HFFc6 (cell line): ENCODE measurements at regions not wholly inside any gene's neighbourhood (a gene's known extent, or its start where the extent isn't known, plus 50 kb on each side); places are given as distances from the start of the nearest gene placed in this dataset.
A peak's percentile ranks its signal among the peaks of the same experiment; 100 is the strongest.

Experiments used
- DNase-seq: peaks from one replicate; pipeline ENCODE4 v3.0.0-alpha.2; 2018
- H3K27ac Mint-ChIP-seq: 2 replicates; pipeline ENCODE4 v1.8.0; 2020; ENCODE audit warnings: mild to moderate bottlenecking, mixed read lengths
- H3K27me3 Mint-ChIP-seq: 2 replicates; pipeline ENCODE4 v1.8.0; 2021; ENCODE audit warnings: mild to moderate bottlenecking, moderate library complexity, mixed read lengths; ENCODE audit not compliant: insufficient read depth
- H3K36me3 Mint-ChIP-seq: 2 replicates; pipeline ENCODE4 v1.8.0; 2021; ENCODE audit warnings: low read depth, mixed read lengths
- H3K4me1 Mint-ChIP-seq: 2 replicates; pipeline ENCODE4 v1.8.0; 2020; ENCODE audit warnings: low read depth, mixed read lengths
- H3K4me3 Mint-ChIP-seq: 2 replicates; pipeline ENCODE4 v1.8.0; 2020; ENCODE audit warnings: mild to moderate bottlenecking, moderate library complexity, mixed read lengths
- H3K9me3 Mint-ChIP-seq: 2 replicates; pipeline ENCODE4 v1.8.0; 2020; ENCODE audit warnings: mild to moderate bottlenecking, mixed read lengths
- CTCF ChIP-seq: fragments of 200-600 bp; sonication (generic); IDR thresholded peaks from 2 replicates; pipeline ENCODE4 v1.5.0; 2021; ENCODE audit warnings: antibody characterized with exemption, mild to moderate bottlenecking

GRCh38 chr20:60257671-60258070 lies 299.4 kb downstream of the CDH26 start:
- Mint-ChIP-seq H3K27ac (no peak overlapping the region), H3K9me3 (no peaks in the 10 kb centered on the region), H3K36me3 (no peaks in the 10 kb centered on the region), H3K27me3 (peaks cover 1% of the 10 kb centered on the region), H3K4me3 (no peak overlapping the region), H3K4me1 (peaks cover 28% of the 10 kb centered on the region)
- TF ChIP-seq CTCF, result no peak
- no peak for DNase-seq

DNA sequence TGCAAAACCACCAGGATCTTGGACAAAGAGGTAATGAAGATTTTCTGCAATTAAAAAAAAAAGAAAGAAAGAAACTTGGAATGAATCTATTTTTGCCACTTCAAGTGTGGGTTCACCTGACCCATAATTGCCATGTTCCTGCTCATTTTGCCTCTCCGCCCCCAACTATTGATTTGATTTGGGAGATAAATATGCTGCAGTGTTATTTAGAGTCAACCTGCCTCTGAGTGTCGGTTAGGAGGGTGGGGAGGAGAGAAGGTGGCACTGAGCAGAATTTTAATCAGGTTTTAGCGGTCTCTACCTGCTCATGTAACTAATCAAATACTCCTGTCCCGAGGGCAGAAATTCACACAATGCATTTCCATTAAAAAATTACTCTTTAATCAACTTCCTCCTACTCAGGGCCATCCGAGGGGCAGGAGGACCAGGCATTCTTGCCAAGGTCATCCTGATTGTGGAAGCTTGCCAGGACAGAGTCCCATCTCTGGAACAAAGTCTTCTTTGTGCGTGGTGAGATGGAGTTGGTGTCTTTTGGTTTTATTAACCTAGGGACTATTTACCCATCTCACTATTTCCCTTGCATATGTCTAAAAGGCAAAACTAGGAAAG lies 300.1 kb downstream of the CDH26 start:
- Mint-ChIP-seq H3K27me3 (peaks cover 6% of the 10 kb centered on the region), H3K9me3 (no peaks in the 10 kb centered on the region)

DNA sequence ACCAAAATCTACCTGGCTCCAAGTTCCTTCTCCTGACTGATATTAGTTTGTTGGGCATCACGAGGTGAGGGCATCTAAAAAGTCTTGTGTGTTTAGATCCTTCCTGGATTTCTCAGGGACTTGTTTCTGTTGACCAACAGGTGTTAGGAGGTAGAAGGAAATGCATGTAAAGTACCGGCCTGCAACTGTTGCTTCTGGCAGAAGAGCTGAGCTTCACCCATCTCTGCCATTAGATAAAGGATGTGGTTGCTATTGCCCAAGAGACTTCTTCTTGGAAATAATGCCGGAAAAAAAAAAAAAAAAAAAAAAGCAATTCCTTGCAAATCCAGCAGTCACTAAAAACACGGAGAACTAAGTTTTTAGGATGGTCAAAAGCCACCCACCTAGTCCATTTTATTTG lies 303.1 kb downstream of the CDH26 start:
- Mint-ChIP-seq H3K36me3 (no peaks in the 10 kb centered on the region), H3K27ac (no peak overlapping the region), H3K27me3 (peaks cover 14% of the 10 kb centered on the region), H3K4me1 (peaks cover 4% of the 10 kb centered on the region), H3K9me3 (no peaks in the 10 kb centered on the region), H3K4me3 (no peak overlapping the region)
- DNase-seq, result no peak
- TF ChIP-seq CTCF, result no peak

More for the DNA sequence above, 300.1 kb downstream of the CDH26 start:
- Mint-ChIP-seq H3K27ac (no peak overlapping the region), H3K36me3 (no peaks in the 10 kb centered on the region), H3K4me1 (peaks cover 28% of the 10 kb centered on the region), H3K4me3 (no peak overlapping the region)
- DNase-seq, result no peak
- no peak for TF ChIP-seq CTCF

GRCh38 chr20:60262967-60263603 lies 304.9 kb downstream of the CDH26 start:
- no peaks in the 10 kb centered on the region for H3K36me3 Mint-ChIP-seq
- no peaks in the 10 kb centered on the region for H3K4me1 Mint-ChIP-seq
- DNase-seq, result no peak
- H3K9me3 Mint-ChIP-seq, result no peaks in the 10 kb centered on the region
- H3K4me3 Mint-ChIP-seq, result no peak overlapping the region
- peaks cover 28% of the 10 kb centered on the region for H3K27me3 Mint-ChIP-seq
- H3K27ac Mint-ChIP-seq, result no peak overlapping the region
- peak; percentile 92 for TF ChIP-seq CTCF

GRCh38 chr20:60263725-60264709 lies 305.8 kb downstream of the CDH26 start:
- H3K4me3 Mint-ChIP-seq, result no peak overlapping the region
- H3K27me3 Mint-ChIP-seq, result peaks cover 28% of the 10 kb centered on the region
- no peaks in the 10 kb centered on the region for H3K36me3 Mint-ChIP-seq
- DNase-seq, result no peak
- no peaks in the 10 kb centered on the region for H3K9me3 Mint-ChIP-seq
- no peak overlapping the region for H3K27ac Mint-ChIP-seq
- no peak for TF ChIP-seq CTCF
- H3K4me1 Mint-ChIP-seq, result no peaks in the 10 kb centered on the region
